PFSK-1 (cell line): ENCODE measurements at regions not wholly inside any gene's neighbourhood (a gene's known extent, or its start where the extent isn't known, plus 50 kb on each side); places are given as distances from the start of the nearest gene placed in this dataset.

Source experiments
- POLR2AphosphoS5 ChIP-seq: IDR thresholded peaks from 2 replicates; pipeline ENCODE4 v1.6.1; 2012; ENCODE audit warnings: low read depth, mild to moderate bottlenecking, control low read depth, low read length, moderate library complexity
- SIN3A ChIP-seq: IDR thresholded peaks from 2 replicates; pipeline ENCODE4 v1.6.1; 2012; ENCODE audit warnings: mild to moderate bottlenecking, low read length, moderate library complexity, borderline replicate concordance; ENCODE audit not compliant: insufficient read depth
- TAF1 ChIP-seq: IDR thresholded peaks from 2 replicates; pipeline ENCODE4 v1.6.1; 2012; ENCODE audit warnings: low read length, control low read depth, borderline replicate concordance; ENCODE audit not compliant: insufficient read depth
- TF ChIP-seq, protein P1 (sequence below), 2 experiments: IDR thresholded peaks; 2 replicates each; pipeline versions ENCODE4 v1.6.1 to v1.8.0; 2011 to 2012; ENCODE audit warnings: low read depth in 2 of 2, low read length in 2 of 2, control low read depth in 1 of 2, inconsistent platforms in 1 of 2, mild to moderate bottlenecking in 1 of 2, moderate library complexity in 1 of 2; ENCODE audit not compliant: insufficient read depth in 1 of 2

DNA sequence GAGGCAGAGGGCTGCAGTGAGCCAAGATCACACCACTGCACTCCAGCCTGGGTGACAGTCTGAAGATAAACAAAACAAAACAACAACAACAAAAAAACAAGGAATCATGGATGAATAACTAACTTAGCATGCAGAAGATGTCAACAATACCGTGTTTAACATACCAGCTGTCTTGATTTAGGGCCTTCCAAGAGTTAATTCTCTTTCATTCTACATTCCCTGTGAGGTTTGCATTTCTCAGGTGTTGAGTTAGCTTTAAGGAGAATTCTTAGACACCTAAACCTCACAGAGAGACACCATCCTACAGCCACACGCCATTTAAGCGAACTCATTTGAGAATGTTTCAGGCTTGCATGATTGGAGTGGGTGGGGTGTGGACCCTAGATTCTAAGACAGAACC, 363.1 kb upstream of the RUNX1 start:
- TF ChIP-seq POLR2AphosphoS5 (no peak), TAF1 (no peak), SIN3A (no peak)
- TF ChIP-seq, protein P1, sequence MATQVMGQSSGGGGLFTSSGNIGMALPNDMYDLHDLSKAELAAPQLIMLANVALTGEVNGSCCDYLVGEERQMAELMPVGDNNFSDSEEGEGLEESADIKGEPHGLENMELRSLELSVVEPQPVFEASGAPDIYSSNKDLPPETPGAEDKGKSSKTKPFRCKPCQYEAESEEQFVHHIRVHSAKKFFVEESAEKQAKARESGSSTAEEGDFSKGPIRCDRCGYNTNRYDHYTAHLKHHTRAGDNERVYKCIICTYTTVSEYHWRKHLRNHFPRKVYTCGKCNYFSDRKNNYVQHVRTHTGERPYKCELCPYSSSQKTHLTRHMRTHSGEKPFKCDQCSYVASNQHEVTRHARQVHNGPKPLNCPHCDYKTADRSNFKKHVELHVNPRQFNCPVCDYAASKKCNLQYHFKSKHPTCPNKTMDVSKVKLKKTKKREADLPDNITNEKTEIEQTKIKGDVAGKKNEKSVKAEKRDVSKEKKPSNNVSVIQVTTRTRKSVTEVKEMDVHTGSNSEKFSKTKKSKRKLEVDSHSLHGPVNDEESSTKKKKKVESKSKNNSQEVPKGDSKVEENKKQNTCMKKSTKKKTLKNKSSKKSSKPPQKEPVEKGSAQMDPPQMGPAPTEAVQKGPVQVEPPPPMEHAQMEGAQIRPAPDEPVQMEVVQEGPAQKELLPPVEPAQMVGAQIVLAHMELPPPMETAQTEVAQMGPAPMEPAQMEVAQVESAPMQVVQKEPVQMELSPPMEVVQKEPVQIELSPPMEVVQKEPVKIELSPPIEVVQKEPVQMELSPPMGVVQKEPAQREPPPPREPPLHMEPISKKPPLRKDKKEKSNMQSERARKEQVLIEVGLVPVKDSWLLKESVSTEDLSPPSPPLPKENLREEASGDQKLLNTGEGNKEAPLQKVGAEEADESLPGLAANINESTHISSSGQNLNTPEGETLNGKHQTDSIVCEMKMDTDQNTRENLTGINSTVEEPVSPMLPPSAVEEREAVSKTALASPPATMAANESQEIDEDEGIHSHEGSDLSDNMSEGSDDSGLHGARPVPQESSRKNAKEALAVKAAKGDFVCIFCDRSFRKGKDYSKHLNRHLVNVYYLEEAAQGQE (IDR thresholded peaks at IDR 0.05; ENCODE audit: insufficient read depth in 1 of 2, low read depth in 2 of 2, low read length in 2 of 2), result no peak
